GM23338 (cell line): ENCODE measurements at regions not wholly inside any gene's neighbourhood (a gene's known extent, or its start where the extent isn't known, plus 50 kb on each side); places are given as distances from the start of the nearest gene placed in this dataset.
A peak's percentile ranks its signal among the peaks of the same experiment; 100 is the strongest.

Experiments used
- ATAC-seq: fragments of 200-7000 bp; cut with Tn5 transposase; 3 replicates; pipeline ENCODE4 v1.9.1; 2020
- DNase-seq: peaks from one replicate; pipeline ENCODE4 v3.0.0-alpha.2; 2015; ENCODE audit warnings: low spot score
- H2AFZ ChIP-seq: fragments of 200-600 bp; sonication (generic); 2 replicates; pipeline ENCODE4 v1.8.0; 2016; ENCODE audit warnings: antibody characterized with exemption, mild to moderate bottlenecking, moderate library complexity
- H3F3A ChIP-seq: fragments of 200-600 bp; sonication (generic); replicated peaks from 2 replicates; pipeline ENCODE4 v1.8.0; 2017; ENCODE audit warnings: antibody characterized with exemption, mixed run types, low read depth
- H3K27ac ChIP-seq: fragments of 200-600 bp; sonication (generic); 2 replicates; pipeline ENCODE4 v1.6.1; 2016; ENCODE audit warnings: low read depth
- H3K27me3 ChIP-seq: fragments of 200-600 bp; sonication (generic); 2 replicates; pipeline ENCODE4 v1.8.0; 2016; ENCODE audit warnings: mild to moderate bottlenecking, mixed run types, moderate library complexity; ENCODE audit not compliant: insufficient read depth
- H3K36me3 ChIP-seq: fragments of 200-600 bp; sonication (generic); 2 replicates; pipeline ENCODE4 v1.8.0; 2016; ENCODE audit warnings: mild to moderate bottlenecking; ENCODE audit not compliant: insufficient read depth
- H3K4me1 ChIP-seq: fragments of 200-600 bp; sonication (generic); 2 replicates; pipeline ENCODE4 v1.8.0; 2016; ENCODE audit warnings: mild to moderate bottlenecking, moderate library complexity; ENCODE audit not compliant: insufficient read depth
- H3K4me2 ChIP-seq: fragments of 200-600 bp; sonication (generic); 2 replicates; pipeline ENCODE4 v1.7.1; 2017; ENCODE audit warnings: mixed run types
- H3K4me3 ChIP-seq: fragments of 200-600 bp; sonication (generic); 2 replicates; pipeline ENCODE4 v1.6.1; 2016; ENCODE audit warnings: mixed run types
- H3K79me2 ChIP-seq: fragments of 200-600 bp; sonication (generic); replicated peaks from 2 replicates; pipeline ENCODE4 v1.8.0; 2017; ENCODE audit warnings: mild to moderate bottlenecking; ENCODE audit not compliant: insufficient read depth
- H3K9me2 ChIP-seq: fragments of 200-600 bp; sonication (generic); 2 replicates; pipeline ENCODE4 v1.8.0; 2017; ENCODE audit not compliant: insufficient read depth
- H4K20me1 ChIP-seq: fragments of 200-600 bp; sonication (generic); replicated peaks from 2 replicates; pipeline ENCODE4 v1.8.0; 2017; ENCODE audit warnings: mild to moderate bottlenecking; ENCODE audit not compliant: insufficient read depth
- H3K27ac Mint-ChIP-seq: 2 replicates; pipeline ENCODE4 v1.8.0; 2020; ENCODE audit warnings: inconsistent platforms, mild to moderate bottlenecking, moderate library complexity, mixed read lengths
- H3K27me3 Mint-ChIP-seq: 3 replicates; pipeline ENCODE4 v1.8.0; 2022; ENCODE audit warnings: low read depth, mild to moderate bottlenecking, moderate library complexity, mixed read lengths, inconsistent platforms; ENCODE audit not compliant: insufficient read depth, poor library complexity
- H3K36me3 Mint-ChIP-seq: 3 replicates; pipeline ENCODE4 v1.8.0; 2021; ENCODE audit warnings: low read depth, mild to moderate bottlenecking, inconsistent platforms, moderate library complexity, mixed read lengths
- H3K4me1 Mint-ChIP-seq: 3 replicates; pipeline ENCODE4 v1.8.0; 2020; ENCODE audit warnings: mild to moderate bottlenecking, inconsistent platforms, mixed read lengths
- H3K4me3 Mint-ChIP-seq: 3 replicates; pipeline ENCODE4 v1.8.0; 2021; ENCODE audit warnings: moderate library complexity, mild to moderate bottlenecking, inconsistent platforms, mixed read lengths
- H3K9me3 Mint-ChIP-seq: 3 replicates; pipeline ENCODE4 v1.8.0; 2020; ENCODE audit warnings: moderate library complexity, mild to moderate bottlenecking, inconsistent platforms, mixed read lengths
- CREB1 ChIP-seq: fragments of 250-450 bp; sonication (Bioruptor Pico); IDR thresholded peaks from 2 replicates; pipeline ENCODE4 v1.5.0; 2020; ENCODE audit warnings: low read depth, mild to moderate bottlenecking, moderate library complexity
- EZH2 ChIP-seq: fragments of 200-600 bp; sonication (generic); IDR thresholded peaks from one replicate; pipeline ENCODE4 v1.8.0; 2017; ENCODE audit warnings: antibody characterized with exemption, mild to moderate bottlenecking, low read depth; ENCODE audit not compliant: unreplicated experiment
- REST ChIP-seq: IDR thresholded peaks from one replicate; pipeline ENCODE4 v1.6.1; 2018; ENCODE audit warnings: antibody characterized with exemption; ENCODE audit not compliant: unreplicated experiment
- TF ChIP-seq, protein P1 (sequence below), 2 experiments: fragments of 200-600 bp in 1 of 2; sonication (generic) in 1 of 2; conservative IDR thresholded peaks; 2 replicates each; pipeline versions ENCODE4 v1.5.1 to v1.6.1; 2016 to 2017; ENCODE audit warnings: antibody characterized with exemption in 2 of 2, low read depth in 2 of 2, mild to moderate bottlenecking in 2 of 2, moderate library complexity in 1 of 2
- TF ChIP-seq, protein P2 (sequence below): IDR thresholded peaks from 2 replicates; pipeline ENCODE4 v1.6.1; 2016; ENCODE audit warnings: antibody characterized with exemption

- TF ChIP-seq, protein P1, sequence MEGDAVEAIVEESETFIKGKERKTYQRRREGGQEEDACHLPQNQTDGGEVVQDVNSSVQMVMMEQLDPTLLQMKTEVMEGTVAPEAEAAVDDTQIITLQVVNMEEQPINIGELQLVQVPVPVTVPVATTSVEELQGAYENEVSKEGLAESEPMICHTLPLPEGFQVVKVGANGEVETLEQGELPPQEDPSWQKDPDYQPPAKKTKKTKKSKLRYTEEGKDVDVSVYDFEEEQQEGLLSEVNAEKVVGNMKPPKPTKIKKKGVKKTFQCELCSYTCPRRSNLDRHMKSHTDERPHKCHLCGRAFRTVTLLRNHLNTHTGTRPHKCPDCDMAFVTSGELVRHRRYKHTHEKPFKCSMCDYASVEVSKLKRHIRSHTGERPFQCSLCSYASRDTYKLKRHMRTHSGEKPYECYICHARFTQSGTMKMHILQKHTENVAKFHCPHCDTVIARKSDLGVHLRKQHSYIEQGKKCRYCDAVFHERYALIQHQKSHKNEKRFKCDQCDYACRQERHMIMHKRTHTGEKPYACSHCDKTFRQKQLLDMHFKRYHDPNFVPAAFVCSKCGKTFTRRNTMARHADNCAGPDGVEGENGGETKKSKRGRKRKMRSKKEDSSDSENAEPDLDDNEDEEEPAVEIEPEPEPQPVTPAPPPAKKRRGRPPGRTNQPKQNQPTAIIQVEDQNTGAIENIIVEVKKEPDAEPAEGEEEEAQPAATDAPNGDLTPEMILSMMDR (conservative IDR thresholded peaks at IDR 0.05; ENCODE audit: low read depth in 2 of 2) = no peak
- TF ChIP-seq REST (no peak), CREB1 (no peak)
Observed at GRCh38 chr1:168966636-168967035, 139.9 kb upstream of the ATP1B1 start (continued).

DNA sequence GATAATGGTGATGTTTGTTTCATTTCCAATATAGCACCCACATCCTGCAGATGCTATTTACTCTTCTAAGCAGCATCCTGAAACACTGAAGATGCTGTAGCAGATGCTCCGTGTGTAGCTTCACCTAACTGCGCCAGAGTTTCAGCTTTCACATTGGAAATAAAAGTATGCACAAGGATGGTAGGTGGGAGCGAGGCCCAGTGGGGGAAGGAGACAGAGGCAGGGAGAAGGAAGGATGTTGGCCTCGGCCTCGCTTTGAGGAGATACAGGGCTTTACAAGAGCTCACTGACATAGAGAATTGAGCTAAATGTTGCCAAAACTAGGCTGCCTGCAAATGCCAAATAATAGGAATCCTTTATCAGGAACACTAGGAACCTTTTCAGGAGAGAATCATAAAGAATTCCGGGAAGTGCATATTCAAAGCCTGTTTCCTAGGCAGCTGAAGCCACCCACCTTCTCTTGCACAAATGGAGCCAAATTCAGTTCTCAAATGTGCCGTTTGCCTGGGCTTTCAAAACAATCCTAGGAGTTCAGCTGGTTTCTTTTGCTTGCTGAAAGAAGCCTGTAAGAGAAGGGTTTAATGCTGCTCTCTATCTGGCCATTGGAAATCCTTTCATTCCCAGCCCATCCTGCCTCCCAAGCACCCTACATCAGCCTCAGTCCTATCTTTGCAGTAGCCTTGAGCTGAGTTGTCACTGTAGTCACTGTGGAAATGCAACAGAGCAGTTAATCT is 135.4 kb upstream of the ATP1B1 start:
- ATAC-seq (peak; percentile 61), DNase-seq (peak; percentile 6)
- Mint-ChIP-seq H3K36me3 (no peaks in the 10 kb centered on the region), H3K27me3 (no peaks in the 10 kb centered on the region), H3K4me3 (no peak overlapping the region), H3K27ac (no peak overlapping the region), H3K9me3 (no peaks in the 10 kb centered on the region), H3K4me1 (peaks cover 13% of the 10 kb centered on the region)
- H4K20me1 ChIP-seq = no peaks in the 10 kb centered on the region
- H3K4me2 ChIP-seq = no peak overlapping the region; the same call in 1 of the 2 replicates
- peaks cover 14% of the 10 kb centered on the region for H3K4me1 ChIP-seq
- H2AFZ ChIP-seq = peak overlapping the region; percentile 79
- H3K4me3 ChIP-seq = no peak overlapping the region
- H3K27me3 ChIP-seq = no peaks in the 10 kb centered on the region
- no peaks in the 10 kb centered on the region for H3F3A ChIP-seq
- H3K9me2 ChIP-seq = no peaks in the 10 kb centered on the region
- no peak overlapping the region for H3K27ac ChIP-seq
- no peaks in the 10 kb centered on the region for H3K79me2 ChIP-seq
- H3K36me3 ChIP-seq = no peaks in the 10 kb centered on the region
- TF ChIP-seq EZH2 = no peak
- no peak for TF ChIP-seq REST
- TF ChIP-seq, protein P2, sequence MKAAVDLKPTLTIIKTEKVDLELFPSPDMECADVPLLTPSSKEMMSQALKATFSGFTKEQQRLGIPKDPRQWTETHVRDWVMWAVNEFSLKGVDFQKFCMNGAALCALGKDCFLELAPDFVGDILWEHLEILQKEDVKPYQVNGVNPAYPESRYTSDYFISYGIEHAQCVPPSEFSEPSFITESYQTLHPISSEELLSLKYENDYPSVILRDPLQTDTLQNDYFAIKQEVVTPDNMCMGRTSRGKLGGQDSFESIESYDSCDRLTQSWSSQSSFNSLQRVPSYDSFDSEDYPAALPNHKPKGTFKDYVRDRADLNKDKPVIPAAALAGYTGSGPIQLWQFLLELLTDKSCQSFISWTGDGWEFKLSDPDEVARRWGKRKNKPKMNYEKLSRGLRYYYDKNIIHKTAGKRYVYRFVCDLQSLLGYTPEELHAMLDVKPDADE = no peak
- TF ChIP-seq, protein P1 (conservative IDR thresholded peaks at IDR 0.05; ENCODE audit: low read depth in 2 of 2) = no peak
- TF ChIP-seq CREB1 = no peak
